ENCODE measurements at regions not wholly inside any gene's neighbourhood (a gene's known extent, or its start where the extent isn't known, plus 50 kb on each side); places are given as distances from the start of the nearest gene placed in this dataset.

DNA sequence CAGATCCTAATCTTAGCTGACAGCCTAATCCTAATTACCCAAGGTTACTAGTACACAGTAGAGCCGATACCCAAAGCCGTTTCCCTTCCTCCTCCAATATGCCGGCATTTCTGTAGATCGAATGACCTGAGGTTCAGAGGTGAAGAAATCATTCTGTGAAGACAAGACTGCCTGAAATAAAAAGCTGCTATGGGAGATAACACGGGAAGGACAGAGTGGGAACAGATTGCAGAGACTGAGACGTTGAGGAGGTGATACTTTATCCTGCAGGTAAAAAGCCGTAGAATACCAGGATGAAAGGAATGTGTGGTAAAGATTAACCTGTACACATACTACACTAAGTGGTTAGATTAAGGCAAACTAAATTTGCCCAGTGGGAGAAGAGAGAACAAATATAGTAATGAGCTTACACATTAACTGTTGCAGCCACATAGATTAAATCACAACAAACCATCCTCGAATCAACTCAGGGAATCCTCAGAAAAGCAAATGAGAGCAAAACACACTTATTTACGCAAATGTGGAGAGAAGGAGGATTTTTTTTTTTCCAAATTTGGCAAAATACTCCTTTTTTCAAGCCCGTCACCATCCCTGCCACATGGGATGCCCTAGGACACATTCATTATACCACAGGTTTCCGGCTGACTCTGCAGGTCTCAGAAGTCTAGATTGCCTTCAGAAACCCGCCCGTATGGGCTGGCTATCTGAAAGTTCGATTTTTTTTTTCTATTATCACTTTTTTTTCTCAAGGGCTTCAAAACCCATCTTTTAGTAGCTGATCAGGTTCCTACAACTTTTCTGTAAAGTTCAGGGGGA is 188.0 kb downstream of the TTC8 start:
- no peak for ATAC-seq (ENCODE audit: low read depth)
- no peaks in the 10 kb centered on the region for H3K27me3 ChIP-seq (replicated peaks in 1 of 4; ENCODE audit: control extremely low read depth in 1 of 4, control insufficient read depth in 3 of 4, insufficient read depth in 4 of 4, low read length in 3 of 4)
- Mint-ChIP-seq H3K4me3 (no peak overlapping the region), H3K9me3 (ENCODE audit: insufficient read depth) (no peaks in the 10 kb centered on the region), H3K4me1 (no peaks in the 10 kb centered on the region), H3K27ac (no peak overlapping the region), H3K27me3 (peaks cover 13% of the 10 kb centered on the region)
- intact Hi-C loops (cut with micrococcal nuclease) = loop anchor here (10.0 kb wide), 1 partner anchor 348 kb away; no protein-coding TSS in a partner anchor
- DNase-seq = no peak
- no peak overlapping the region for H3K9ac ChIP-seq (ENCODE audit: low read length)
- H4K20me1 ChIP-seq (ENCODE audit: control insufficient read depth, insufficient read depth, low read length, poor library complexity, severe bottlenecking) = no peaks in the 10 kb centered on the region
- no peak overlapping the region for H3K4me3 ChIP-seq (ENCODE audit: control extremely low read depth in 1 of 5, extremely low read depth in 1 of 5, insufficient read depth in 1 of 5, low read depth in 2 of 5, low read length in 4 of 5)
- POLR2A ChIA-PET = no interaction called here
- WGBS (ENCODE audit: insufficient coverage) = 100% methylated on average over 2 of the region's 14 CpGs
- H3K9me3 ChIP-seq (ENCODE audit: control extremely low read depth in 1 of 3, control insufficient read depth in 2 of 3, insufficient read depth in 1 of 3, low read length in 2 of 3) = no peaks in the 10 kb centered on the region
- CTCF ChIA-PET = no interaction called here
- H3K36me3 ChIP-seq (replicated peaks in 1 of 2; ENCODE audit: control extremely low read depth in 1 of 2, control insufficient read depth in 1 of 2, extremely low read depth in 1 of 2, insufficient read depth in 2 of 2, low read length in 1 of 2) = no peaks in the 10 kb centered on the region
- no peak overlapping the region for H2AFZ ChIP-seq (ENCODE audit: insufficient read depth, low read depth, low read length, poor library complexity, severe bottlenecking)
- H3K4me2 ChIP-seq (replicated peaks; ENCODE audit: low read depth, low read length, poor library complexity, severe bottlenecking) = no peak overlapping the region
- no peak overlapping the region for H3K27ac ChIP-seq (ENCODE audit: low read length in 2 of 2)
- no peaks in the 10 kb centered on the region for H3K4me1 ChIP-seq (ENCODE audit: control insufficient read depth in 2 of 2, insufficient read depth in 2 of 2, low read length in 2 of 2)
- no peaks in the 10 kb centered on the region for H3K79me2 ChIP-seq (ENCODE audit: control insufficient read depth, insufficient read depth, low read length)
- TF ChIP-seq, protein P1, sequence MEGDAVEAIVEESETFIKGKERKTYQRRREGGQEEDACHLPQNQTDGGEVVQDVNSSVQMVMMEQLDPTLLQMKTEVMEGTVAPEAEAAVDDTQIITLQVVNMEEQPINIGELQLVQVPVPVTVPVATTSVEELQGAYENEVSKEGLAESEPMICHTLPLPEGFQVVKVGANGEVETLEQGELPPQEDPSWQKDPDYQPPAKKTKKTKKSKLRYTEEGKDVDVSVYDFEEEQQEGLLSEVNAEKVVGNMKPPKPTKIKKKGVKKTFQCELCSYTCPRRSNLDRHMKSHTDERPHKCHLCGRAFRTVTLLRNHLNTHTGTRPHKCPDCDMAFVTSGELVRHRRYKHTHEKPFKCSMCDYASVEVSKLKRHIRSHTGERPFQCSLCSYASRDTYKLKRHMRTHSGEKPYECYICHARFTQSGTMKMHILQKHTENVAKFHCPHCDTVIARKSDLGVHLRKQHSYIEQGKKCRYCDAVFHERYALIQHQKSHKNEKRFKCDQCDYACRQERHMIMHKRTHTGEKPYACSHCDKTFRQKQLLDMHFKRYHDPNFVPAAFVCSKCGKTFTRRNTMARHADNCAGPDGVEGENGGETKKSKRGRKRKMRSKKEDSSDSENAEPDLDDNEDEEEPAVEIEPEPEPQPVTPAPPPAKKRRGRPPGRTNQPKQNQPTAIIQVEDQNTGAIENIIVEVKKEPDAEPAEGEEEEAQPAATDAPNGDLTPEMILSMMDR (IDR thresholded peaks at IDR 0.05) = no peak
- no peak for TF ChIP-seq EZH2 (IDR thresholded peaks at IDR 0.05; ENCODE audit: borderline replicate concordance, insufficient read depth, low read depth, low read length, poor library complexity, severe bottlenecking)

DNA sequence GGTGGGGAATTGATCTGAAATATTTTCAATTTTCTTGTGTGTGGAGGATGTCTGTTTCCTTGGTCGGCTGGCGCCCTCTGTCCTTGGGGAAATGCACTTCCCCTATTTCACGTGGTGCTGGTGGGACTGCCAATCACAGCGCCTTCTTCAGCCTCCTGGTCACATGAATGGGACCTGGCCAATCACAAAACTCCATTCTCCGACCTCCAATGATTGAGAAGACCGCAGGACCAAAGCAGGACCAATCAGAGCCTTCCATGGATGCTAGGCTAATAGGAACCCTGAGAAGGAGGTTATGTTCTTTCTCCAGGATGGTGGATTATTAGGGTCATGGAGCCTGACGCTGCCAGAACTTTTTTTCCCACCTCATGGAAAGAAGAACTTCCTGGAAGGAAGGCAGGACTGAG is 188.7 kb downstream of the TTC8 start:
- TF ChIP-seq, protein P1 (IDR thresholded peaks at IDR 0.05) = no peak
- no peak for TF ChIP-seq EZH2 (IDR thresholded peaks at IDR 0.05; ENCODE audit: borderline replicate concordance, insufficient read depth, low read depth, low read length, poor library complexity, severe bottlenecking)
- CTCF ChIA-PET = interaction anchor here (1.2 kb wide), 1 partner anchor 29 kb away, joined by 3 read pairs; no protein-coding TSS in a partner anchor
- H3K4me1 ChIP-seq (ENCODE audit: control insufficient read depth in 2 of 2, insufficient read depth in 2 of 2, low read length in 2 of 2) = no peaks in the 10 kb centered on the region
- no peak overlapping the region for H2AFZ ChIP-seq (ENCODE audit: insufficient read depth, low read depth, low read length, poor library complexity, severe bottlenecking)
- POLR2A ChIA-PET = no interaction called here
- no peak overlapping the region for H3K4me2 ChIP-seq (replicated peaks; ENCODE audit: low read depth, low read length, poor library complexity, severe bottlenecking)
- H3K9me3 ChIP-seq (ENCODE audit: control extremely low read depth in 1 of 3, control insufficient read depth in 2 of 3, insufficient read depth in 1 of 3, low read length in 2 of 3) = no peaks in the 10 kb centered on the region
- Mint-ChIP-seq H3K9me3 (ENCODE audit: insufficient read depth) (no peaks in the 10 kb centered on the region), H3K4me3 (no peak overlapping the region), H3K4me1 (no peaks in the 10 kb centered on the region), H3K27me3 (peaks cover 13% of the 10 kb centered on the region), H3K27ac (no peak overlapping the region)
- H3K4me3 ChIP-seq (ENCODE audit: control extremely low read depth in 1 of 5, extremely low read depth in 1 of 5, insufficient read depth in 1 of 5, low read depth in 2 of 5, low read length in 4 of 5) = no peak overlapping the region
- no peak for ATAC-seq (ENCODE audit: low read depth)
- no peaks in the 10 kb centered on the region for H3K36me3 ChIP-seq (replicated peaks in 1 of 2; ENCODE audit: control extremely low read depth in 1 of 2, control insufficient read depth in 1 of 2, extremely low read depth in 1 of 2, insufficient read depth in 2 of 2, low read length in 1 of 2)
- no peak overlapping the region for H3K9ac ChIP-seq (ENCODE audit: low read length)
- H3K27ac ChIP-seq (ENCODE audit: low read length in 2 of 2) = no peak overlapping the region
- no peaks in the 10 kb centered on the region for H3K27me3 ChIP-seq (replicated peaks in 1 of 4; ENCODE audit: control extremely low read depth in 1 of 4, control insufficient read depth in 3 of 4, insufficient read depth in 4 of 4, low read length in 3 of 4)
- intact Hi-C loops (cut with micrococcal nuclease) = loop anchor here (10.0 kb wide), 1 partner anchor 348 kb away; no protein-coding TSS in a partner anchor
- no peaks in the 10 kb centered on the region for H3K79me2 ChIP-seq (ENCODE audit: control insufficient read depth, insufficient read depth, low read length)
- H4K20me1 ChIP-seq (ENCODE audit: control insufficient read depth, insufficient read depth, low read length, poor library complexity, severe bottlenecking) = no peaks in the 10 kb centered on the region
- 68% methylated on average over 4 of the region's 7 CpGs for whole genome bisulfite sequencing (ENCODE audit: insufficient coverage)
- no peak for DNase-seq

Measured in B cell (primary cell).